Neural cell (in vitro differentiated cells): ENCODE measurements at regions not wholly inside any gene's neighbourhood (a gene's known extent, or its start where the extent isn't known, plus 50 kb on each side); places are given as distances from the start of the nearest gene placed in this dataset.

ENCODE experiments used
- H2AFZ ChIP-seq: fragments of 200-600, 300-800 bp; sonication (generic), shearing (Covaris generic); 2 replicates; pipeline ENCODE4 v1.6.0; 2014; ENCODE audit warnings: low read depth, mild to moderate bottlenecking, antibody characterized with exemption, low read length, moderate library complexity
- H3F3A ChIP-seq: fragments of 200-600 bp; shearing (Covaris generic); 2 replicates; pipeline ENCODE4 v1.6.1; 2016; ENCODE audit warnings: mild to moderate bottlenecking, moderate library complexity, mixed read lengths, antibody characterized with exemption, low read length; ENCODE audit not compliant: insufficient read depth, poor library complexity, severe bottlenecking
- H3K27ac ChIP-seq: fragments of 200-600, 300-800 bp; sonication (generic), shearing (Covaris generic); 2 replicates; pipeline ENCODE4 v1.5.1; 2014; ENCODE audit warnings: mild to moderate bottlenecking, low read length, moderate library complexity
- H3K27me3 ChIP-seq: fragments of 300-800, 200-600 bp; sonication (generic), shearing (Covaris generic); 2 replicates; pipeline ENCODE4 v1.6.0; 2014; ENCODE audit warnings: mild to moderate bottlenecking, low read depth, low read length, moderate library complexity; ENCODE audit not compliant: insufficient read depth
- H3K36me3 ChIP-seq: fragments of 300-800, 200-600 bp; sonication (generic), shearing (Covaris generic); 2 replicates; pipeline ENCODE4 v1.5.1; 2014; ENCODE audit warnings: mild to moderate bottlenecking, antibody characterized with exemption, low read length, moderate library complexity; ENCODE audit not compliant: insufficient read depth
- H3K4me2 ChIP-seq: fragments of 300-800, 200-600 bp; sonication (generic), shearing (Covaris generic); 2 replicates; pipeline ENCODE4 v1.6.0; 2014; ENCODE audit warnings: mild to moderate bottlenecking, low read length
- H3K4me3 ChIP-seq: fragments of 300-800, 200-600 bp; sonication (generic), shearing (Covaris generic); 2 replicates; pipeline ENCODE4 v1.5.1; 2014; ENCODE audit warnings: mild to moderate bottlenecking, low read length, moderate library complexity
- H3K79me2 ChIP-seq: fragments of 200-600 bp; shearing (Covaris generic); replicated peaks from 2 replicates; pipeline ENCODE4 v1.6.0; 2014; ENCODE audit warnings: mild to moderate bottlenecking, low read length, moderate library complexity; ENCODE audit not compliant: insufficient read depth
- H3K9ac ChIP-seq: fragments of 300-800, 200-600 bp; sonication (generic), shearing (Covaris generic); 2 replicates; pipeline ENCODE4 v1.6.1; 2016; ENCODE audit warnings: mild to moderate bottlenecking, low read length, mixed read lengths
- H3K9me2 ChIP-seq: fragments of 200-600 bp; shearing (Covaris generic); 2 replicates; pipeline ENCODE4 v1.6.1; 2016; ENCODE audit warnings: mild to moderate bottlenecking, low read length, mixed read lengths; ENCODE audit not compliant: insufficient read depth
- H3K9me3 ChIP-seq: fragments of 200-600, 300-800 bp; sonication (generic), shearing (Covaris generic); 2 replicates; pipeline ENCODE4 v1.6.1; 2016; ENCODE audit warnings: mild to moderate bottlenecking, mixed run types, low read length, moderate library complexity, mixed read lengths
- H4K20me1 ChIP-seq: fragments of 200-600 bp; shearing (Covaris generic); 2 replicates; pipeline ENCODE4 v1.6.1; 2016; ENCODE audit warnings: mild to moderate bottlenecking, mixed run types; ENCODE audit not compliant: insufficient read depth
- CTCF ChIP-seq: fragments of 450-650 bp; IDR thresholded peaks from 2 replicates; pipeline ENCODE4 v1.5.1; 2014; ENCODE audit warnings: antibody characterized with exemption, mild to moderate bottlenecking, moderate library complexity; ENCODE audit not compliant: poor library complexity, severe bottlenecking
- EP300 ChIP-seq: fragments of 450-650 bp; conservative IDR thresholded peaks from 2 replicates; pipeline ENCODE4 v1.6.1; 2014; ENCODE audit warnings: antibody characterized with exemption, mild to moderate bottlenecking, moderate library complexity; ENCODE audit not compliant: poor library complexity, severe bottlenecking
- EZH2 ChIP-seq: fragments of 200-600, 300-800 bp; shearing (Covaris generic), sonication (generic); IDR thresholded peaks from 2 replicates; pipeline ENCODE4 v1.6.1; 2014; ENCODE audit warnings: antibody characterized with exemption, low read length, borderline replicate concordance, mild to moderate bottlenecking; ENCODE audit not compliant: insufficient read depth, poor library complexity, severe bottlenecking
- MXI1 ChIP-seq: fragments of 450-650 bp; conservative IDR thresholded peaks from 2 replicates; pipeline ENCODE4 v1.6.1; 2014; ENCODE audit warnings: antibody characterized with exemption, mild to moderate bottlenecking; ENCODE audit not compliant: poor library complexity, severe bottlenecking
- POLR2AphosphoS5 ChIP-seq: IDR thresholded peaks from 2 replicates; pipeline ENCODE4 v1.6.1; 2012
- RAD21 ChIP-seq: fragments of 450-650 bp; conservative IDR thresholded peaks from 2 replicates; pipeline ENCODE4 v1.6.1; 2014; ENCODE audit warnings: antibody characterized with exemption, mild to moderate bottlenecking, moderate library complexity
- REST ChIP-seq: IDR thresholded peaks from 2 replicates; pipeline ENCODE4 v1.6.1; 2012; ENCODE audit warnings: borderline replicate concordance
- SMC3 ChIP-seq: fragments of 450-650 bp; conservative IDR thresholded peaks from 2 replicates; pipeline ENCODE4 v1.6.1; 2014; ENCODE audit warnings: antibody characterized with exemption, mild to moderate bottlenecking, moderate library complexity; ENCODE audit not compliant: poor library complexity
- TAF1 ChIP-seq: IDR thresholded peaks from 2 replicates; pipeline ENCODE4 v1.6.1; 2012; ENCODE audit warnings: low read depth

- Histone ChIP-seq H3K27ac (no peak overlapping the region), H4K20me1 (no peaks in the 10 kb centered on the region), H3K9me3 (no peaks in the 10 kb centered on the region), H3K4me3 (no peak overlapping the region), H3K36me3 (no peaks in the 10 kb centered on the region), H3K9me2 (no peaks in the 10 kb centered on the region), H3F3A (no peaks in the 10 kb centered on the region), H3K79me2 (no peaks in the 10 kb centered on the region), H3K4me2 (no peak overlapping the region), H3K27me3 (no peaks in the 10 kb centered on the region), H2AFZ (no peak overlapping the region), H3K9ac (no peak overlapping the region)
- TF ChIP-seq EZH2 = no peak
- no peak for TF ChIP-seq MXI1
- TF ChIP-seq POLR2AphosphoS5 = no peak
- no peak for TF ChIP-seq RAD21
- no peak for TF ChIP-seq REST
- TF ChIP-seq EP300 = no peak
- no peak for TF ChIP-seq CTCF
- TF ChIP-seq SMC3 = no peak
- TF ChIP-seq TAF1 = no peak
Observed at GRCh38 chr3:64352639-64352992, 127.3 kb upstream of the PRICKLE2 start.

- H4K20me1 ChIP-seq = no peaks in the 10 kb centered on the region
- no peaks in the 10 kb centered on the region for H3K79me2 ChIP-seq
- no peak overlapping the region for H3K4me2 ChIP-seq
- H3K36me3 ChIP-seq = no peaks in the 10 kb centered on the region
- H3K27me3 ChIP-seq = no peaks in the 10 kb centered on the region
- no peaks in the 10 kb centered on the region for H3F3A ChIP-seq
- no peak overlapping the region for H3K4me3 ChIP-seq
- no peaks in the 10 kb centered on the region for H3K9me3 ChIP-seq
- H3K9ac ChIP-seq = no peak overlapping the region
- no peak overlapping the region for H2AFZ ChIP-seq
- no peak overlapping the region for H3K27ac ChIP-seq
- no peak for TF ChIP-seq MXI1
- TF ChIP-seq EZH2 = no peak
- TF ChIP-seq SMC3 = no peak
- TF ChIP-seq TAF1 = no peak
- TF ChIP-seq CTCF = no peak
- no peaks in the 10 kb centered on the region for H3K9me2 ChIP-seq
Observed at GRCh38 chr3:64351713-64352638, 126.7 kb upstream of the PRICKLE2 start.
